ENCODE measurements at regions not wholly inside any gene's neighbourhood (a gene's known extent, or its start where the extent isn't known, plus 50 kb on each side); places are given as distances from the start of the nearest gene placed in this dataset.
"Not testable (repeated sequence)": the region's sequence is repeated elsewhere in the genome, so short reads cannot be mapped to it uniquely, and the experiment has no call there.

DNA sequence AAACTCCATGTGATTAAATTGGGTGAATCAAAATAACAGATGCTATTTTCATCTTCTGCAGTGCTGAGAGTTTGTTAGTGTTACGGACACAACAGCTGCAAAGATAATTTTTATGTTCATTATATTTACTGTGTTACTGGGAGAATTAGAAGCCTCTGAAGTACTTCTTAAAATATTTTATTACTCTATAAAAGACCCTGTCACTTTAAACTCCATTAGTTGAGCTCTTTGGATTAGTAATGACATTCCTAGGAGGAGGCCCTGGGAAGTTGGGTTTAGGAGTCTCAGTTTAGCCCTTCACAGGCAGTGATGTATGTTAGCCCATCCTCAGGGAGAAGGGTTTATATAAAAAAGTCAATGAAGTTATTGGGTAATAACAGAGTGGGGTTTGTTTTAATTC is 596.7 kb downstream of the JRKL start:
- intact Hi-C loops (cut with DNase I) = no loop called here
- Histone ChIP-seq H3K27ac (no peak overlapping the region), H3K4me3 (no peak overlapping the region), H3K4me1 (no peaks in the 10 kb centered on the region), H3K27me3 (no peaks in the 10 kb centered on the region), H3K36me3 (no peaks in the 10 kb centered on the region), H3K9me3 (no peaks in the 10 kb centered on the region)
- WGBS, 2 donors = 66 to 68% methylated on average over 1 of the region's 1 CpG
- DNase-seq = no peak
- TF ChIP-seq, protein P1, sequence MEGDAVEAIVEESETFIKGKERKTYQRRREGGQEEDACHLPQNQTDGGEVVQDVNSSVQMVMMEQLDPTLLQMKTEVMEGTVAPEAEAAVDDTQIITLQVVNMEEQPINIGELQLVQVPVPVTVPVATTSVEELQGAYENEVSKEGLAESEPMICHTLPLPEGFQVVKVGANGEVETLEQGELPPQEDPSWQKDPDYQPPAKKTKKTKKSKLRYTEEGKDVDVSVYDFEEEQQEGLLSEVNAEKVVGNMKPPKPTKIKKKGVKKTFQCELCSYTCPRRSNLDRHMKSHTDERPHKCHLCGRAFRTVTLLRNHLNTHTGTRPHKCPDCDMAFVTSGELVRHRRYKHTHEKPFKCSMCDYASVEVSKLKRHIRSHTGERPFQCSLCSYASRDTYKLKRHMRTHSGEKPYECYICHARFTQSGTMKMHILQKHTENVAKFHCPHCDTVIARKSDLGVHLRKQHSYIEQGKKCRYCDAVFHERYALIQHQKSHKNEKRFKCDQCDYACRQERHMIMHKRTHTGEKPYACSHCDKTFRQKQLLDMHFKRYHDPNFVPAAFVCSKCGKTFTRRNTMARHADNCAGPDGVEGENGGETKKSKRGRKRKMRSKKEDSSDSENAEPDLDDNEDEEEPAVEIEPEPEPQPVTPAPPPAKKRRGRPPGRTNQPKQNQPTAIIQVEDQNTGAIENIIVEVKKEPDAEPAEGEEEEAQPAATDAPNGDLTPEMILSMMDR (IDR thresholded peaks at IDR 0.05) = no peak
- TF ChIP-seq POLR2A (IDR thresholded peaks at IDR 0.05) = no peak

DNA sequence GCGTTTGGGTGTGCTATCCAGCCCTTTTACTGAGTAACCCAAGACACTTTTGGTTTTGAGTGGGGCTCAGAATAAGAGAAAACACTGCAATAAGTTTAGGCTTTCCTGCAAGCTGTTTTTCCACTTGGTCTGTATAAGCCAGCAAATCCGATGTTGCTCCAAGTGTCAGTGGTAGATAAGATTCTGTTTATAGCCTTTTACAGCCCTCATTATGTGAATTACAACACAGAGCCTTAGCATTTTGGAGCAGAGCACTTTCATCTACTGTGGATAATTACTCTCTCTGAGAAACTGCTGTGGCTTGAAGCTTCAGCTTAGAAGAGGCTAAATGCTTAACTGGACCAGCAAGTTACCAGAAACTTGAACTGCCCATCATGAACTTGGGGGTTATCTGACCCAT is 601.1 kb downstream of the JRKL start:
- Histone ChIP-seq H3K4me3 (no peak overlapping the region), H3K4me1 (no peaks in the 10 kb centered on the region), H3K27me3 (no peaks in the 10 kb centered on the region), H3K27ac (no peak overlapping the region), H3K9me3 (no peaks in the 10 kb centered on the region), H3K36me3 (no peaks in the 10 kb centered on the region)
- intact Hi-C loops (cut with DNase I) = no loop called here
- WGBS, 2 donors = 39 to 66% methylated on average over 2 of the region's 2 CpGs
- no peak for TF ChIP-seq POLR2A (IDR thresholded peaks at IDR 0.05)
- TF ChIP-seq, protein P1 (IDR thresholded peaks at IDR 0.05) = no peak
- no peak for DNase-seq

DNA sequence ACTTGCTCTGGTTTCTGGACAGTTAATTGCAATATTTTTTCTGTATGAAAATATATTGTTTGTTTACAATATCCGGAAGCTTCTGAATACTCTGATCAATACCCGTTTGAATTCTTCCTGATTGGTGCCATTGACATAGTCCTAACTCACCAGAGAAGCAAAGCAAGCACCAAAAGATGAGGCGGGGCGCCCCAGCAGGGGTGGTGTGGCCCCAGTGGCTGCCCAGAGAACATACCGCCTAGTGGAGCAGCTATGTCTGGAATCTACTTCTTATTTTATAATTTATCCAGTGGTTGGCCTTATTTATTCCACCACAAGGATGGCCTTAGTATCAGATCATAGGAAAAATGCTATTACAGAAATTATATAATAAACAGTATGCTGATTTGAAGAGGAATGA is 610.7 kb downstream of the JRKL start:
- Histone ChIP-seq H3K27me3 (no peaks in the 10 kb centered on the region), H3K36me3 (no peaks in the 10 kb centered on the region), H3K27ac (no peak overlapping the region), H3K9me3 (no peaks in the 10 kb centered on the region), H3K4me1 (no peaks in the 10 kb centered on the region), H3K4me3 (no peak overlapping the region)
- TF ChIP-seq, protein P1 (IDR thresholded peaks at IDR 0.05) = no peak
- no peak for TF ChIP-seq POLR2A (IDR thresholded peaks at IDR 0.05)
- intact Hi-C loops (cut with DNase I) = no loop called here
- WGBS, 2 donors = 69 to 82% methylated on average over 5 of the region's 5 CpGs
- DNase-seq = no peak

DNA sequence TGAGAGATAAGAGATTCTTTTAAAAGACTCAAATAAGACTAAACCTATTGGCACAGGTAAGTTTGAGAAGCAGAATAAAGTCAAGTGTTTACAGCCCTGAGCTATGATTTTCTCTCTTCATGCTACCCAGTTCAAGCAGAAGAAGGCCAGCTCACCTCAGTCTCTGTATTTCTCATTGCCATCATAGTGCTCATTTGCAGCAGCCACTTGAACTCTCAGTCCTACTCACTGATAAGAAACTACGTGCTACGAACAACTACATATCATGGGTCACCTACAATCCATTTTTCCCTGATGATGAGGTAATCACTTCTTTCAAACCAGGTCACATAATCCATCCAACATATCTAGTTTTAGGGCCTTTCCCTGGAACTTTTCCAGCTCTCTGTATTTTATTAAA is 617.5 kb downstream of the JRKL start:
- Histone ChIP-seq H3K4me3 (no peak overlapping the region), H3K4me1 (no peaks in the 10 kb centered on the region), H3K36me3 (no peaks in the 10 kb centered on the region), H3K27me3 (no peaks in the 10 kb centered on the region), H3K9me3 (no peaks in the 10 kb centered on the region), H3K27ac (no peak overlapping the region)
- WGBS, 2 donors = 53 to 74% methylated on average over 2 of the region's 2 CpGs
- TF ChIP-seq, protein P1 (IDR thresholded peaks at IDR 0.05) = no peak
- TF ChIP-seq POLR2A (IDR thresholded peaks at IDR 0.05) = no peak
- intact Hi-C loops (cut with DNase I) = no loop called here
- DNase-seq = no peak

DNA sequence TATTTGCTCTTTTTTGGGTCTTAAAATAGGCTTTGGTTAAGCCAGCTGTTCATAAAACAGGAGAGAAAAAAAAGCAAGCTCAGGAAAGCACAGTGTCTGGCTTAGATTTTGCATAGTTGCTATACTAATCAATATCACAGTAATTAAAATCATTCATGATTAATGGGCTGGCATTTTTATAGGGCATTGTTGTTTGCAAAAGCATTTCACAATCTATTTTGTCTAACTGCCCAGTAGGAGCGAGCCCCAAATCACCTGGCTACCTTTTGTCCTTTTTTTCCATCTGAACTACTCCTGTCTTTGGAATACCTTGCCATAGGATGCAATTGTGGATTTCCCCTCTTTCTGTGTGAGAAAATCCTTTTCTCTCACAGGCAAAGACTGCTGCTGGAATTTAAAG is 619.8 kb downstream of the JRKL start:
- Histone ChIP-seq H3K27ac (no peak overlapping the region), H3K4me3 (no peak overlapping the region), H3K27me3 (no peaks in the 10 kb centered on the region), H3K9me3 (no peaks in the 10 kb centered on the region), H3K4me1 (no peaks in the 10 kb centered on the region), H3K36me3 (no peaks in the 10 kb centered on the region)
- TF ChIP-seq, protein P1 (IDR thresholded peaks at IDR 0.05) = no peak
- TF ChIP-seq POLR2A (IDR thresholded peaks at IDR 0.05) = no peak
- no peak for DNase-seq
- WGBS, 2 donors = 42 to 57% methylated on average over 1 of the region's 1 CpG
- intact Hi-C loops (cut with DNase I) = no loop called here

- H3K27me3 ChIP-seq; H3K4me3 ChIP-seq; H3K4me1 ChIP-seq; H3K27ac ChIP-seq; H3K9me3 ChIP-seq; DNase-seq; H3K36me3 ChIP-seq; intact Hi-C loops (cut with DNase I): not testable (repeated sequence)
- WGBS, 2 donors = 74 to 82% methylated on average over 8 of the region's 10 CpGs
Measured at GRCh38 chr11:97010997-97011396, 621.2 kb downstream of the JRKL start.

Measured in esophagus squamous epithelium (tissue), 5 donors.